ENCODE measurements at regions not wholly inside any gene's neighbourhood (a gene's known extent, or its start where the extent isn't known, plus 50 kb on each side); places are given as distances from the start of the nearest gene placed in this dataset.

DNA sequence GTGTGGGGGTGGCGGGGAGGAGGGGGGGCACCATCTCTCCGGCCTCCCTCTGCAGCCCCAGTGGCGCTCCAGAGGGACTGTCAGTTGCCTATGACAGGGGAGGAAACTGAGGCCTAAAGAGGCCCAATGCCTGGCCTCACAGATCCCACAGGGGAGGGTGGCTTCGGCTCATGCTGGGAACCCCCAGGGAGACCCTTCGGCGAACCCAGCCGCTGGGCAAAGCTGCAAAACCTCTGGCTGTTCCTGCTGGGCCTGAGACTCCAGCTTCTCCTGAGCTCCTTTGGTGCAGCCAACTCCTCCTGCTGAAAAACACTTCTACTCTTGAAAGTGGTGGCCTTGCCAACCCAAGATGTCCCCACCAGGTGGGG is 170.1 kb upstream of the RTL1 start (continued):
- TF ChIP-seq RAD21 (IDR thresholded peaks at IDR 0.05; ENCODE audit: low read length) (no peak), CHD1 (IDR thresholded peaks at IDR 0.05; ENCODE audit: low read depth, low read length) (no peak), POLR2A (IDR thresholded peaks at IDR 0.05; ENCODE audit: low read depth, low read length) (no peak; the same call in 1 of the 2 replicates), CEBPB (IDR thresholded peaks at IDR 0.05; ENCODE audit: low read depth, low read length) (no peak), RFX5 (IDR thresholded peaks at IDR 0.05; ENCODE audit: low read depth, low read length) (no peak)

DNA sequence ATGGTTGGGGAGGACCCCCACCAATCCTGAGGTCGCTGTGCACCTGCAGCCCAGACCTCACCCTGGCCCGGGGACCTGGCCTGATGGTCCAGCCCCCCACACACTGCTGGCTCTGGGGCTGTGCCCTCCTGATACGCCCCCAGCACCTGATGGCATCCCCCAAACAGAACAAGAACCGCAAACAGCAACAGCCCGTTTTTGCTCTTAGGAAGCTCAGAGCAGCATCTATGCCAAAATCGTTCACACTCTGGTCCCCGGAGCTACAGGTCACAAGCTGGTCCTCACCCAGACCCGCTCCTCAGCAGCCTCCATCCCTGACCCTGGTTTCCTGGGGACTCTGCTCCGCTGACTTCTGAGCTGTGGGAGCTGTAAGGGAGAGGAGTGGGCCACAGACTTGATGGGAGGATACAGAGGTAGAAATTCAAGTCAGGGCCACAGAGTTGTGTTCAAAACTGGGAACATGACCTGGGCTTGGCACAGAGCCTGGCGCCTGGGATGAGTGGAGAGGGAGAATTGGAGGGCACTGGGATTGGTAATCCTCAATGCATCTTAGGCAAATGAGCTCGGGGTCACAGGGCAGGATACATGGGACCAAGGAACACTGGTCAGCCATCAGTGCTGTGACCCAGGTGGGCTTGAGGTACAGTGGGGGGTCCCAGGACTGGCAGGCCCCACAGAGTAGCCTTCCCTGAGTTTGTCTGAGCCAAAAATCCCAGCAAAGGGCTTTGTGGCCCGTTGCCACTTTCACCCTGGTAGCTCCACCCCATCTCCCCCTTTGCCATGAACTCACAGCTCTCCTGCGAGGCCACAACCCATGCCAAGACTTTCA is 170.9 kb upstream of the RTL1 start:
- Histone ChIP-seq H2BK120ac (ENCODE audit: low read depth, low read length) (peak overlapping the region; percentile 49), H2BK15ac (ENCODE audit: low read depth, low read length) (peak overlapping the region; percentile 71; the same call in 1 of the 3 replicates), H3K9me1 (ENCODE audit: insufficient read depth, low read length) (peaks cover 14% of the 10 kb centered on the region; the same call in 1 of the 2 replicates), H3K36me3 (ENCODE audit: control insufficient read depth, insufficient read depth, low read length) (peaks cover 22% of the 10 kb centered on the region), H4K20me1 (ENCODE audit: insufficient read depth, low read length) (peaks cover 17% of the 10 kb centered on the region), H3K4me1 (ENCODE audit: control insufficient read depth, insufficient read depth, low read length) (peaks cover 26% of the 10 kb centered on the region), H2BK5ac (ENCODE audit: low read depth, low read length, poor library complexity, severe bottlenecking) (peak overlapping the region; percentile 12), H3K14ac (replicated peaks; ENCODE audit: low read depth, low read length) (no peak overlapping the region; the same call in 1 of the 2 replicates), H4K8ac (ENCODE audit: low read depth in 2 of 2, low read length in 2 of 2) (peak overlapping the region; percentile 18 to 55; a peak in 2 of 4 replicates), H3K9me3 (ENCODE audit: control insufficient read depth, insufficient read depth, low read length) (no peaks in the 10 kb centered on the region), H4K91ac (ENCODE audit: insufficient read depth, low read depth, low read length) (0 out of 2 replicates have a peak overlapping the region, but pooled peaks have one; percentile 36), H4K5ac (ENCODE audit: low read depth, low read length) (no peak overlapping the region), H2BK20ac (ENCODE audit: low read depth, low read length) (peak overlapping the region; percentile 78), H3K9ac (ENCODE audit: low read depth, low read length) (no peak overlapping the region), H2AFZ (replicated peaks; ENCODE audit: low read length, poor library complexity) (peak overlapping the region; percentile 55), H3K79me1 (ENCODE audit: low read depth in 1 of 2, low read length in 2 of 2) (peaks cover 0 to 10% of the 10 kb centered on the region in 2 experiments; a peak in 1 of 4 replicates), H3K23ac (ENCODE audit: low read depth, low read length) (no peak overlapping the region), H3K4ac (ENCODE audit: low read depth, low read length) (peak overlapping the region; percentile 51; the same call in 1 of the 2 replicates), H3K27me3 (ENCODE audit: control insufficient read depth, insufficient read depth, low read length) (peaks cover 2% of the 10 kb centered on the region; the same call in 1 of the 2 replicates), H2AK9ac (replicated peaks; ENCODE audit: low read depth, low read length, poor library complexity) (peak overlapping the region; percentile 68), H3K4me3 (ENCODE audit: insufficient read depth, low read depth, low read length) (no peak overlapping the region), H2AK5ac (ENCODE audit: low read depth, low read length) (peak overlapping the region; percentile 70), H3K56ac (ENCODE audit: extremely low read depth, insufficient read depth, low read length) (no peak overlapping the region), H3K27ac (ENCODE audit: insufficient read depth, low read length) (no peak overlapping the region), H3K18ac (ENCODE audit: low read depth, low read length) (no peak overlapping the region), H3K4me2 (ENCODE audit: low read depth, low read length) (no peak overlapping the region)
- 61% methylated on average over 2 of the region's 13 CpGs; no CpG with 5 or more reads in 1 of the 2 experiments for whole genome bisulfite sequencing, 2 experiments (ENCODE audit: extremely low coverage in 2 of 2, insufficient read length in 1 of 2)
- BruUV-seq (replicated peaks): no TSS peak
- CTCF ChIA-PET: no interaction called here
- no peak for DNase-seq
- in situ Hi-C loops (cut with MboI; ENCODE audit: low sequenced_read_pairs) (no loop called here), intact Hi-C loops (cut with micrococcal nuclease) (loop anchor here (10.0 kb wide), 1 partner anchor 160 kb away; no protein-coding TSS in a partner anchor), dilution Hi-C loops (cut with HindIII; ENCODE audit: low sequenced_read_pairs, unreplicated experiment) (no loop called here)
- POLR2A ChIA-PET (ENCODE audit: unreplicated experiment): no interaction called here
- ATAC-seq (ENCODE audit: low read depth): no peak
- TF ChIP-seq MAZ (IDR thresholded peaks at IDR 0.05; ENCODE audit: borderline replicate concordance, low read depth, low read length): no peak
- TF ChIP-seq CEBPB (IDR thresholded peaks at IDR 0.05; ENCODE audit: low read depth, low read length): no peak
- TF ChIP-seq RCOR1 (IDR thresholded peaks at IDR 0.05; ENCODE audit: insufficient replicate concordance, low read length): no peak
- no peak for TF ChIP-seq MXI1 (IDR thresholded peaks at IDR 0.05; ENCODE audit: borderline replicate concordance, low read depth, low read length)
- TF ChIP-seq, protein P1, sequence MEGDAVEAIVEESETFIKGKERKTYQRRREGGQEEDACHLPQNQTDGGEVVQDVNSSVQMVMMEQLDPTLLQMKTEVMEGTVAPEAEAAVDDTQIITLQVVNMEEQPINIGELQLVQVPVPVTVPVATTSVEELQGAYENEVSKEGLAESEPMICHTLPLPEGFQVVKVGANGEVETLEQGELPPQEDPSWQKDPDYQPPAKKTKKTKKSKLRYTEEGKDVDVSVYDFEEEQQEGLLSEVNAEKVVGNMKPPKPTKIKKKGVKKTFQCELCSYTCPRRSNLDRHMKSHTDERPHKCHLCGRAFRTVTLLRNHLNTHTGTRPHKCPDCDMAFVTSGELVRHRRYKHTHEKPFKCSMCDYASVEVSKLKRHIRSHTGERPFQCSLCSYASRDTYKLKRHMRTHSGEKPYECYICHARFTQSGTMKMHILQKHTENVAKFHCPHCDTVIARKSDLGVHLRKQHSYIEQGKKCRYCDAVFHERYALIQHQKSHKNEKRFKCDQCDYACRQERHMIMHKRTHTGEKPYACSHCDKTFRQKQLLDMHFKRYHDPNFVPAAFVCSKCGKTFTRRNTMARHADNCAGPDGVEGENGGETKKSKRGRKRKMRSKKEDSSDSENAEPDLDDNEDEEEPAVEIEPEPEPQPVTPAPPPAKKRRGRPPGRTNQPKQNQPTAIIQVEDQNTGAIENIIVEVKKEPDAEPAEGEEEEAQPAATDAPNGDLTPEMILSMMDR (conservative IDR thresholded peaks at IDR 0.05; ENCODE audit: low read depth, low read length): no peak
- TF ChIP-seq SMC3 (IDR thresholded peaks at IDR 0.05; ENCODE audit: low read depth, low read length): no peak
- no peak for TF ChIP-seq CHD1 (IDR thresholded peaks at IDR 0.05; ENCODE audit: low read depth, low read length)
- no peak for TF ChIP-seq MAFK (IDR thresholded peaks at IDR 0.05; ENCODE audit: low read depth, low read length)
- no peak for TF ChIP-seq ELK1 (IDR thresholded peaks at IDR 0.05; ENCODE audit: borderline replicate concordance, low read depth, low read length)
- no peak for TF ChIP-seq POLR2A (IDR thresholded peaks at IDR 0.05; ENCODE audit: low read depth, low read length)
- no peak for TF ChIP-seq BHLHE40 (IDR thresholded peaks at IDR 0.05; ENCODE audit: low read depth, low read length)
- TF ChIP-seq RFX5 (IDR thresholded peaks at IDR 0.05; ENCODE audit: low read depth, low read length): no peak
